SK-N-SH treated with all-trans-retinoic acid at 6 μM for 48 hours (cell line): ENCODE measurements at regions not wholly inside any gene's neighbourhood (a gene's known extent, or its start where the extent isn't known, plus 50 kb on each side); places are given as distances from the start of the nearest gene placed in this dataset.

Experiments used
- CREB5 ChIP-seq: fragments of 250-450 bp; sonication (Bioruptor Pico); IDR thresholded peaks from 2 replicates; pipeline ENCODE4 v1.5.1; 2020; ENCODE audit warnings: low read depth, mild to moderate bottlenecking, moderate library complexity
- ISL1 ChIP-seq: fragments of 250-450 bp; sonication (Bioruptor Pico); IDR thresholded peaks from 2 replicates; pipeline ENCODE4 v2.1.2; 2022; ENCODE audit warnings: mild to moderate bottlenecking, moderate library complexity
- PATZ1 ChIP-seq: fragments of 250-450 bp; sonication (Bioruptor Pico); IDR thresholded peaks from 2 replicates; pipeline ENCODE4 v1.8.0; 2020; ENCODE audit warnings: mild to moderate bottlenecking, moderate library complexity, borderline replicate concordance
- RARB ChIP-seq: fragments of 250-450 bp; sonication (Bioruptor Pico); IDR thresholded peaks from 2 replicates; pipeline ENCODE4 v1.8.0; 2021; ENCODE audit warnings: mild to moderate bottlenecking, moderate library complexity
- SNAI2 ChIP-seq: fragments of 250-450 bp; sonication (Bioruptor Pico); IDR thresholded peaks from 2 replicates; pipeline ENCODE4 v1.5.0; 2020; ENCODE audit warnings: mild to moderate bottlenecking, moderate library complexity
- TCF4 ChIP-seq: fragments of 250-450 bp; sonication (Bioruptor Pico); IDR thresholded peaks from 2 replicates; pipeline ENCODE4 v1.8.0; 2021; ENCODE audit warnings: mild to moderate bottlenecking, moderate library complexity, borderline replicate concordance
- ZFP30 ChIP-seq: fragments of 450-650 bp; formaldehyde crosslinking; IDR thresholded peaks from 2 replicates; pipeline ENCODE4 v1.5.0; 2022; ENCODE audit warnings: mild to moderate bottlenecking, moderate library complexity
- ZNF70 ChIP-seq: fragments of 450-650 bp; formaldehyde crosslinking; IDR thresholded peaks from 2 replicates; pipeline ENCODE4 v1.5.0; 2020; ENCODE audit warnings: mild to moderate bottlenecking, moderate library complexity
- ZNF8 ChIP-seq: fragments of 450-650 bp; formaldehyde crosslinking; IDR thresholded peaks from 2 replicates; pipeline ENCODE4 v1.5.0; 2020; ENCODE audit warnings: mild to moderate bottlenecking, moderate library complexity

GRCh38 chr2:120661551-120661950, 74.1 kb upstream of the GLI2 start:
- no peak for TF ChIP-seq ZFP30 (CRISPR knock-in tag)
- no peak for TF ChIP-seq ZNF8 (CRISPR knock-in tag)
- no peak for TF ChIP-seq ZNF70
- TF ChIP-seq RARB = no peak
- no peak for TF ChIP-seq CREB5 (CRISPR knock-in tag)
- no peak for TF ChIP-seq PATZ1
- TF ChIP-seq SNAI2 (CRISPR knock-in tag) = no peak
- no peak for TF ChIP-seq ISL1 (CRISPR knock-in tag)
- no peak for TF ChIP-seq TCF4 (CRISPR knock-in tag)
